Neural crest cell (in vitro differentiated cells): ENCODE measurements at regions not wholly inside any gene's neighbourhood (a gene's known extent, or its start where the extent isn't known, plus 50 kb on each side); places are given as distances from the start of the nearest gene placed in this dataset.

Source experiments
- DNase-seq: peaks from one replicate; pipeline ENCODE4 v3.0.0; 2021; ENCODE audit warnings: low read depth, mixed read lengths, low spot score
- H3K27ac Mint-ChIP-seq: one replicate; pipeline ENCODE4 v1.8.0; 2021; ENCODE audit warnings: mild to moderate bottlenecking, mixed read lengths; ENCODE audit not compliant: unreplicated experiment
- H3K27me3 Mint-ChIP-seq: 2 replicates; pipeline ENCODE4 v1.8.0; 2021; ENCODE audit warnings: low read depth, mild to moderate bottlenecking, mixed read lengths
- H3K36me3 Mint-ChIP-seq: 2 replicates; pipeline ENCODE4 v1.8.0; 2021; ENCODE audit warnings: low read depth, mild to moderate bottlenecking, mixed read lengths
- H3K4me1 Mint-ChIP-seq: 2 replicates; pipeline ENCODE4 v1.8.0; 2021; ENCODE audit warnings: mixed read lengths
- H3K4me3 Mint-ChIP-seq: one replicate; pipeline ENCODE4 v1.8.0; 2021; ENCODE audit warnings: mild to moderate bottlenecking, mixed read lengths
- H3K9me3 Mint-ChIP-seq: 2 replicates; pipeline ENCODE4 v1.8.0; 2021; ENCODE audit warnings: mixed read lengths
- CTCF ChIP-seq: fragments of 200-600 bp; sonication (generic); conservative IDR thresholded peaks from 2 replicates; pipeline ENCODE4 v1.5.0; 2021; ENCODE audit warnings: antibody characterized with exemption, mild to moderate bottlenecking

DNA sequence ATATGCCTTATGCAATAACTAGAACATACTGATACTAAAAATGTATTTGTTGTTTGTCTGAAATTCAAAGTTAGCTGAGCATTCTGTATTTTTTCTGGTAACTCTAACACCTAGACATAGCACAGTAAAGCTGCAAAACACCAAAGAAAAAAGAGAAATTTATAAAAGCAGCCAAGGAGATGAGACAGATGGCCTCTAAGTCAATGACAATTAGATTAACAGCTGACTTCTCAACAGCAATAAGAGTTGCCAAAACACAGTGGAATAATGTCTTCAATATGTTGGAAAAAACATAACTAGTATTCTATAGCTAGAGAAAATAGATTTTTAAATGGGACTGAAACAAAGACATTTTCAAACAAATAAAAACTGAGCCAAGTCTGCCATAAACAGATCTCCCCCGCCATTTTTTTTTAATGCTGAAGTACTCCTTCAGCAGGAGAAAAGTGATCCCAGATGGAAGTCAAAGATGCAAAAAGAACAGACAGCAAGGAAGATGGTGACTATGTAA lies 81.3 kb downstream of the SYF2 start:
- DNase-seq = no peak
- peaks cover 2% of the 10 kb centered on the region for H3K27me3 Mint-ChIP-seq
- no peak overlapping the region for H3K4me3 Mint-ChIP-seq
- peaks cover 2% of the 10 kb centered on the region for H3K4me1 Mint-ChIP-seq
- peaks cover 3% of the 10 kb centered on the region for H3K9me3 Mint-ChIP-seq
- H3K27ac Mint-ChIP-seq = no peak overlapping the region
- TF ChIP-seq CTCF = no peak
- H3K36me3 Mint-ChIP-seq = peaks cover 3% of the 10 kb centered on the region

DNA sequence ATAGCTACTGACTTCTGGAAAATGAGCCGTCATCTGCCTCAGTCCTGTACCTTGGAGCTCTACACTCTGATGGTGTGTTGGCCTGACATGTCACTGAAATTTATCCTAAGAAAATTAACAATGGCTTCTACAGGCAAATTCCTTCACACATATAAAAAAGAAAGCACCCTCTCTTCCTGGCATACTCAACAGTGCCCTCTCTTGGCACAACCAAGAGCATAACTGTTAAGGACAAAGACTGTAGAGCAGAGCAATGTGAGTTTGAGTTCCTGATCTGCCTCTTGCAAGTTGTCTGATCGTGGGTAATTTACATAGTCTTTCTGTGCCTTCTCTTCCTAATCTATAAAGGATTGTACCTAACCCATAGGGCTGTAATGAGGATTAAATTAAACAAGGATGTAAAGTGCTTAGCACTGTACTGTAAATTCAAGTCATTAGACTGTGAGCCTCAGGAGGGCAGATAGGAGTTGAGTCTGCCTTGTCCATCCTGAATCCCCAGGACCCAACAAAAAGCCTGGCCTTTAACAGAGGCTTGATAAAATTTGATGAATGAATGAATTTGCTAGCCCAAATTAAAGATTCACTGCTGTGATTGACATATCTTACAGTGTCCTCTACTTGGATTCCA lies 83.5 kb downstream of the SYF2 start:
- Mint-ChIP-seq H3K36me3 (no peaks in the 10 kb centered on the region), H3K27ac (no peak overlapping the region), H3K27me3 (no peaks in the 10 kb centered on the region), H3K9me3 (peaks cover 3% of the 10 kb centered on the region), H3K4me1 (peaks cover 4% of the 10 kb centered on the region), H3K4me3 (no peak overlapping the region)
- TF ChIP-seq CTCF = peak; percentile 37
- DNase-seq = no peak

DNA sequence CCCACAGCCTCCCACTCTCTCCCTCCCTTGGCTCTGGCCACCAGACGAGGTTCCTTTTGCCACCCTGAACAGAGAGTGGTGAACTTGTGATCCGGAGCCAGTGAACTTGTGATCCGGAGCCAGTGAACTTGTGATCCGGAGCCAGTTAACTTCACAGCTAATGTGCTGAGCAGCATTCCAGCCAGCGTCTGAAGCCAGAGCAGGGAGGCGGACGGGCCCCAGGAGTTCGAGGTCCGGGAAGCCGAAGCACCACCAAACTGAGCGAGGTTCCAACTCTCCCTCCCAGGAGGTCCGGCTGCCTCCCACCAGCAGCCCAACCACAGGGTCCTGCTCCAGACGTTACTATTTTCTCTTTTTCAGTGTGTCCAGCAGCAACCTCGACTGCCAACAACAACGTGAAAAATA lies 85.8 kb downstream of the SYF2 start:
- H3K27ac Mint-ChIP-seq = no peak overlapping the region
- no peaks in the 10 kb centered on the region for H3K27me3 Mint-ChIP-seq
- TF ChIP-seq CTCF = no peak
- H3K36me3 Mint-ChIP-seq = no peaks in the 10 kb centered on the region
- peaks cover 3% of the 10 kb centered on the region for H3K9me3 Mint-ChIP-seq
- H3K4me1 Mint-ChIP-seq = peaks cover 4% of the 10 kb centered on the region
- H3K4me3 Mint-ChIP-seq = no peak overlapping the region
- no peak for DNase-seq

- H3K36me3 Mint-ChIP-seq = no peaks in the 10 kb centered on the region
- peaks cover 3% of the 10 kb centered on the region for H3K9me3 Mint-ChIP-seq
- TF ChIP-seq CTCF = no peak
- H3K27me3 Mint-ChIP-seq = no peaks in the 10 kb centered on the region
- peaks cover 4% of the 10 kb centered on the region for H3K4me1 Mint-ChIP-seq
- H3K4me3 Mint-ChIP-seq = no peak overlapping the region
- DNase-seq = no peak
- no peak overlapping the region for H3K27ac Mint-ChIP-seq
Measured at GRCh38 chr1:25145775-25146393, 86.4 kb downstream of the SYF2 start.

DNA sequence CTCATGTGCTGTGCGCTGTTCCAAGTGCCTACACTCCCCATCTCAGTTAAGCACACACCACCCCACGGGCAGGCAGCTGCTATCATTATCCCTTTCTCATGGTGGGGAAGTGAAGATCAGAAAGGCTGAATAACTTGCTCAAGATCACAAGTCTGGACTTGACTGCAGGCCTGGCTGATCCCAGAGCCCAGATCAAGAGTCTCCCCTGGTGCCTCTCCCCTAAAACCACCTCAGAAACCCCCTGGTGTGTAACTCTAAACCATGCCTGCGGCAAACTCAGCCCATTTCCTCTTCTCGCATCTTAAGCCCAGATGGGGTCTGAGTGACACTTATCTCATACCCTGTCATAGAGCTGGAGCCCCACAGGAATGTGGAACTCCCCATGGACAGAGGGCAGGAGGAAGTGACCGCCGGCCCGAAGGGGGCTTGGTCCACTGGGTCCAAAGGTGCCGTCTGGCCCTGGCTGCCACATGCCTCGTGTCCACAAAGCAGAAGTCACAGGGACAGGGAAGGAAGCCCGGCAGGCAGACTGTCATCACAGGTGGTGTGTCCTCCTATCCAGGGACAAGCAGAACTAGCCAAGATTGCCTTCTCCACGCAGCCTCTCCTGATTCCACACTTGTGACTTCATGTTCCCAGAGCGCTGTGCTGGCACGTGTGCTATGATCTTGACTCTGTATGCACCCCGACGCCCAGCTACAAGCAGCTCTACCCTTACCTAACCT lies 92.1 kb downstream of the SYF2 start:
- Mint-ChIP-seq H3K4me1 (peaks cover 1% of the 10 kb centered on the region), H3K27ac (no peak overlapping the region), H3K9me3 (no peaks in the 10 kb centered on the region), H3K27me3 (no peaks in the 10 kb centered on the region), H3K4me3 (no peak overlapping the region), H3K36me3 (no peaks in the 10 kb centered on the region)
- no peak for TF ChIP-seq CTCF
- DNase-seq = no peak
